Right atrium auricular region (tissue), 2 donors: ENCODE measurements at regions not wholly inside any gene's neighbourhood (a gene's known extent, or its start where the extent isn't known, plus 50 kb on each side); places are given as distances from the start of the nearest gene placed in this dataset.

Source experiments
- DNase-seq: peaks from one replicate; pipeline ENCODE4 v3.0.0-alpha.2; 2019; ENCODE audit warnings: low spot score
- H3K27ac ChIP-seq, 2 donors: fragments of 200-600 bp; sonication (generic); 1 replicate in 1 of 2; 2 replicates in 1 of 2; pipeline ENCODE4 v1.5.1; 2016 to 2019
- H3K27me3 ChIP-seq, 2 donors: fragments of 200-600 bp; sonication (generic); one replicate each; pipeline versions ENCODE4 v1.5.1 to v1.6.0; 2017 to 2019
- H3K36me3 ChIP-seq: fragments of 200-600 bp; sonication (generic); one replicate; pipeline ENCODE4 v1.5.1; 2016
- H3K4me1 ChIP-seq, 2 donors: fragments of 200-600 bp; sonication (generic); one replicate each; pipeline versions ENCODE4 v1.5.1 to v1.6.0; 2017 to 2019
- H3K4me3 ChIP-seq, 2 donors: fragments of 200-600 bp; sonication (generic); 1 replicate in 1 of 2; 2 replicates in 1 of 2; pipeline ENCODE4 v1.5.1; 2017 to 2019; ENCODE audit warnings: mild to moderate bottlenecking in 1 of 2, moderate library complexity in 1 of 2
- H3K9me3 ChIP-seq, 2 donors: fragments of 200-600 bp; sonication (generic); one replicate each; pipeline ENCODE4 v1.5.1; 2019
- CTCF ChIP-seq, 2 donors: fragments of 200-600 bp; sonication (generic); IDR thresholded peaks; one replicate each; pipeline ENCODE4 v1.5.1; 2019; ENCODE audit warnings: antibody characterized with exemption in 2 of 2

GRCh38 chr10:130368761-130369560 is 232.8 kb downstream of the GLRX3 start:
- no peaks in the 10 kb centered on the region for H3K4me1 ChIP-seq
- no peak overlapping the region for H3K4me3 ChIP-seq
- no peaks in the 10 kb centered on the region for H3K36me3 ChIP-seq
- H3K27me3 ChIP-seq: no peaks in the 10 kb centered on the region
- DNase-seq: peak; percentile 43
- H3K27ac ChIP-seq: no peak overlapping the region
- no peaks in the 10 kb centered on the region for H3K9me3 ChIP-seq
- no peak for TF ChIP-seq CTCF (IDR thresholded peaks at IDR 0.05)

GRCh38 chr10:130369645-130370381 is 233.6 kb downstream of the GLRX3 start:
- no peak overlapping the region for H3K4me3 ChIP-seq
- H3K27me3 ChIP-seq: no peaks in the 10 kb centered on the region
- no peak for DNase-seq
- no peaks in the 10 kb centered on the region for H3K4me1 ChIP-seq
- H3K36me3 ChIP-seq: no peaks in the 10 kb centered on the region
- H3K9me3 ChIP-seq: no peaks in the 10 kb centered on the region
- no peak overlapping the region for H3K27ac ChIP-seq
- no peak for TF ChIP-seq CTCF (IDR thresholded peaks at IDR 0.05)

GRCh38 chr10:130370721-130371120 is 234.5 kb downstream of the GLRX3 start:
- Histone ChIP-seq H3K4me1 (no peaks in the 10 kb centered on the region), H3K9me3 (peaks cover 0 to 7% of the 10 kb centered on the region in 2 donors), H3K36me3 (no peaks in the 10 kb centered on the region), H3K27me3 (no peaks in the 10 kb centered on the region), H3K4me3 (no peak overlapping the region), H3K27ac (no peak overlapping the region)
- no peak for TF ChIP-seq CTCF (IDR thresholded peaks at IDR 0.05)
- no peak for DNase-seq

GRCh38 chr10:130371156-130371555 is 235.0 kb downstream of the GLRX3 start:
- Histone ChIP-seq H3K36me3 (no peaks in the 10 kb centered on the region), H3K4me3 (no peak overlapping the region), H3K4me1 (no peaks in the 10 kb centered on the region), H3K27ac (no peak overlapping the region), H3K27me3 (no peaks in the 10 kb centered on the region), H3K9me3 (peaks cover 0 to 7% of the 10 kb centered on the region in 2 donors)
- no peak for DNase-seq
- no peak for TF ChIP-seq CTCF (IDR thresholded peaks at IDR 0.05)

- Histone ChIP-seq H3K36me3 (no peaks in the 10 kb centered on the region), H3K4me3 (no peak overlapping the region), H3K9me3 (peaks cover 0 to 7% of the 10 kb centered on the region in 2 donors), H3K27ac (no peak overlapping the region), H3K27me3 (no peaks in the 10 kb centered on the region), H3K4me1 (no peaks in the 10 kb centered on the region)
- TF ChIP-seq CTCF (IDR thresholded peaks at IDR 0.05): no peak
- no peak for DNase-seq
These were observed 235.5 kb downstream of the GLRX3 start for GRCh38 chr10:130371666-130372065.
